IPS DF 19.7 (cell line): ENCODE measurements at regions not wholly inside any gene's neighbourhood (a gene's known extent, or its start where the extent isn't known, plus 50 kb on each side); places are given as distances from the start of the nearest gene placed in this dataset.

Experiments
- DNase-seq: peaks from one replicate; pipeline ENCODE4 v3.0.0-alpha.2; 2013; ENCODE audit warnings: low read depth, low spot score

GRCh38 chr4:14868426-14869395 lies 133.6 kb upstream of the CPEB2 start:
- no peak for DNase-seq

GRCh38 chr4:14871676-14872430 lies 130.4 kb upstream of the CPEB2 start:
- no peak for DNase-seq

- DNase-seq = no peak
Observed at GRCh38 chr4:14874990-14875389, 127.3 kb upstream of the CPEB2 start.

GRCh38 chr4:14877246-14878225 lies 124.7 kb upstream of the CPEB2 start:
- DNase-seq = no peak

- DNase-seq = no peak
Observed at GRCh38 chr4:14878681-14879080, 123.6 kb upstream of the CPEB2 start.

- no peak for DNase-seq
Observed at GRCh38 chr4:14879683-14880082, 122.6 kb upstream of the CPEB2 start.

- no peak for DNase-seq
Observed at GRCh38 chr4:14880805-14881204, 121.5 kb upstream of the CPEB2 start.

- no peak for DNase-seq
Observed at GRCh38 chr4:14883166-14883565, 119.1 kb upstream of the CPEB2 start.

- no peak for DNase-seq
Observed at GRCh38 chr4:14883661-14884060, 118.6 kb upstream of the CPEB2 start.

GRCh38 chr4:14887842-14888433 lies 114.3 kb upstream of the CPEB2 start:
- DNase-seq = no peak

- no peak for DNase-seq
Observed at GRCh38 chr4:14888790-14889572, 113.3 kb upstream of the CPEB2 start.

GRCh38 chr4:14892563-14892962 lies 109.7 kb upstream of the CPEB2 start:
- DNase-seq = no peak

GRCh38 chr4:14893713-14894112 lies 108.6 kb upstream of the CPEB2 start:
- DNase-seq = no peak

- DNase-seq = no peak
Observed at GRCh38 chr4:14894392-14895292, 107.6 kb upstream of the CPEB2 start.

GRCh38 chr4:14896656-14897175 lies 105.6 kb upstream of the CPEB2 start:
- no peak for DNase-seq

- DNase-seq = no peak
Observed at GRCh38 chr4:14897217-14897616, 105.1 kb upstream of the CPEB2 start.

GRCh38 chr4:14898989-14899388 lies 103.3 kb upstream of the CPEB2 start:
- DNase-seq = no peak

- no peak for DNase-seq
Observed at GRCh38 chr4:14902342-14902741, 99.9 kb upstream of the CPEB2 start.

- DNase-seq = no peak
Observed at GRCh38 chr4:14903321-14903720, 99.0 kb upstream of the CPEB2 start.
